ENCODE measurements at regions not wholly inside any gene's neighbourhood (a gene's known extent, or its start where the extent isn't known, plus 50 kb on each side); places are given as distances from the start of the nearest gene placed in this dataset.

- TF ChIP-seq CTCF (conservative IDR thresholded peaks at IDR 0.05; ENCODE audit: low read depth, low read length) (no peak), MXI1 (IDR thresholded peaks at IDR 0.05; ENCODE audit: borderline replicate concordance, low read depth, low read length) (no peak), NFE2L2 (IDR thresholded peaks at IDR 0.05; ENCODE audit: low read depth, low read length) (no peak), RFX5 (IDR thresholded peaks at IDR 0.05; ENCODE audit: low read depth, low read length) (no peak), USF2 (IDR thresholded peaks at IDR 0.05; ENCODE audit: low read depth, low read length) (no peak), FOS (IDR thresholded peaks at IDR 0.05; ENCODE audit: low read depth, low read length) (no peak), POLR2A (IDR thresholded peaks at IDR 0.05; ENCODE audit: low read depth, low read length) (no peak), CHD1 (IDR thresholded peaks at IDR 0.05; ENCODE audit: low read depth, low read length) (no peak), MAZ (IDR thresholded peaks at IDR 0.05; ENCODE audit: borderline replicate concordance, low read depth, low read length) (no peak), BHLHE40 (IDR thresholded peaks at IDR 0.05; ENCODE audit: low read depth, low read length) (no peak), CEBPB (IDR thresholded peaks at IDR 0.05; ENCODE audit: low read depth, low read length) (no peak)
Measured at GRCh38 chr13:80137994-80138393, 202.9 kb downstream of the SPRY2 start.

Data from IMR-90 (cell line).